ENCODE measurements at regions not wholly inside any gene's neighbourhood (a gene's known extent, or its start where the extent isn't known, plus 50 kb on each side); places are given as distances from the start of the nearest gene placed in this dataset.

DNA sequence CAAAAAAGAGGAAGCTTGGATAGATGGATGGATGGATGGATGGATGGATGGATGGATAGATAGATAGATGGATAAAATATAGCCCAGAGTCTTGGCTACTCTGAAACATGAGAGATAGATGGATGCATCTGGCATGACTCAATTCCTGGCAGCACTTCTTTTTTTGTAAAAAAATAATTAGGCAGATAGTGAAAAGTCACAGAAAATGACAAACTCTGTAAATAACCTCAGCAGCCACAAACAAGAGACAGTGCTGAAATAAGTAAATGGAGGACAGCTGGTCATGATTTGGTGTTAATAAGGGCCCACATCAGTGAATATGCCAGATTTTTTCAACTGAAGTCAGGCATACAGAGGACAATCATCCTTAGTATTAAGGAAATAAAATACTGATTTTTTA is 585.0 kb upstream of the GCFC2 start:
- no peak for TF ChIP-seq POLR2A (IDR thresholded peaks at IDR 0.05; ENCODE audit: low read length)
- TF ChIP-seq GATA1 (IDR thresholded peaks at IDR 0.05; ENCODE audit: low read depth, low read length) = no peak

Measured in erythroblast (primary cell).